ENCODE measurements at regions not wholly inside any gene's neighbourhood (a gene's known extent, or its start where the extent isn't known, plus 50 kb on each side); places are given as distances from the start of the nearest gene placed in this dataset.

DNA sequence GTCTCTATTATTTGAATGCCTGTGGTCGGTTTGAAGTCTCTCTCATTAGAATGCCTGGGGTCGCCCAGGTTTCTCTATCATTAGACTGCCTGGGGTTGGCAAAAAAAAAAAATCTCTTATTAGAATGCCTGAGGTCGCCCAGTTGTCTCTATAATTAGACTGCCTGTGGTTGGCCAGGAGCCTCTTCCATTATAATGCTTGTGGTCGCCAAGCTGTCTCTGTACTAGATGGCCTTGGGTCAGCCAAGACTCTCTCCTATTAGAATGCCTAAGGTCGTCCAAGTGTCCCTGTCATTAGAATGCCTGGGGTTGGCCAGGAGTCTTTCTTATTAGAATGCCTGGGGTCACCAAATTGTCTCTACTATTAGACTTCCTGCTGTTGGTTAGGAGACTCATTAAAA, 2228.4 kb downstream of the TP53TG3F start:
- TF ChIP-seq, protein P1, sequence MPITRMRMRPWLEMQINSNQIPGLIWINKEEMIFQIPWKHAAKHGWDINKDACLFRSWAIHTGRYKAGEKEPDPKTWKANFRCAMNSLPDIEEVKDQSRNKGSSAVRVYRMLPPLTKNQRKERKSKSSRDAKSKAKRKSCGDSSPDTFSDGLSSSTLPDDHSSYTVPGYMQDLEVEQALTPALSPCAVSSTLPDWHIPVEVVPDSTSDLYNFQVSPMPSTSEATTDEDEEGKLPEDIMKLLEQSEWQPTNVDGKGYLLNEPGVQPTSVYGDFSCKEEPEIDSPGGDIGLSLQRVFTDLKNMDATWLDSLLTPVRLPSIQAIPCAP (CRISPR knock-in tag; IDR thresholded peaks at IDR 0.05): no peak
- TF ChIP-seq, protein P2, sequence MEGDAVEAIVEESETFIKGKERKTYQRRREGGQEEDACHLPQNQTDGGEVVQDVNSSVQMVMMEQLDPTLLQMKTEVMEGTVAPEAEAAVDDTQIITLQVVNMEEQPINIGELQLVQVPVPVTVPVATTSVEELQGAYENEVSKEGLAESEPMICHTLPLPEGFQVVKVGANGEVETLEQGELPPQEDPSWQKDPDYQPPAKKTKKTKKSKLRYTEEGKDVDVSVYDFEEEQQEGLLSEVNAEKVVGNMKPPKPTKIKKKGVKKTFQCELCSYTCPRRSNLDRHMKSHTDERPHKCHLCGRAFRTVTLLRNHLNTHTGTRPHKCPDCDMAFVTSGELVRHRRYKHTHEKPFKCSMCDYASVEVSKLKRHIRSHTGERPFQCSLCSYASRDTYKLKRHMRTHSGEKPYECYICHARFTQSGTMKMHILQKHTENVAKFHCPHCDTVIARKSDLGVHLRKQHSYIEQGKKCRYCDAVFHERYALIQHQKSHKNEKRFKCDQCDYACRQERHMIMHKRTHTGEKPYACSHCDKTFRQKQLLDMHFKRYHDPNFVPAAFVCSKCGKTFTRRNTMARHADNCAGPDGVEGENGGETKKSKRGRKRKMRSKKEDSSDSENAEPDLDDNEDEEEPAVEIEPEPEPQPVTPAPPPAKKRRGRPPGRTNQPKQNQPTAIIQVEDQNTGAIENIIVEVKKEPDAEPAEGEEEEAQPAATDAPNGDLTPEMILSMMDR (IDR thresholded peaks at IDR 0.05): no peak
- TF ChIP-seq ELF4 (CRISPR knock-in tag; IDR thresholded peaks at IDR 0.05; ENCODE audit: low read depth) (no peak), CBFB (CRISPR knock-in tag; IDR thresholded peaks at IDR 0.05; ENCODE audit: low read depth) (no peak), NFYB (CRISPR knock-in tag; conservative IDR thresholded peaks at IDR 0.05; ENCODE audit: low read depth) (no peak), HMGA2 (CRISPR knock-in tag; IDR thresholded peaks at IDR 0.05) (no peak), MXD4 (CRISPR knock-in tag; IDR thresholded peaks at IDR 0.05; ENCODE audit: borderline replicate concordance) (no peak)
- TF ChIP-seq, protein P3, sequence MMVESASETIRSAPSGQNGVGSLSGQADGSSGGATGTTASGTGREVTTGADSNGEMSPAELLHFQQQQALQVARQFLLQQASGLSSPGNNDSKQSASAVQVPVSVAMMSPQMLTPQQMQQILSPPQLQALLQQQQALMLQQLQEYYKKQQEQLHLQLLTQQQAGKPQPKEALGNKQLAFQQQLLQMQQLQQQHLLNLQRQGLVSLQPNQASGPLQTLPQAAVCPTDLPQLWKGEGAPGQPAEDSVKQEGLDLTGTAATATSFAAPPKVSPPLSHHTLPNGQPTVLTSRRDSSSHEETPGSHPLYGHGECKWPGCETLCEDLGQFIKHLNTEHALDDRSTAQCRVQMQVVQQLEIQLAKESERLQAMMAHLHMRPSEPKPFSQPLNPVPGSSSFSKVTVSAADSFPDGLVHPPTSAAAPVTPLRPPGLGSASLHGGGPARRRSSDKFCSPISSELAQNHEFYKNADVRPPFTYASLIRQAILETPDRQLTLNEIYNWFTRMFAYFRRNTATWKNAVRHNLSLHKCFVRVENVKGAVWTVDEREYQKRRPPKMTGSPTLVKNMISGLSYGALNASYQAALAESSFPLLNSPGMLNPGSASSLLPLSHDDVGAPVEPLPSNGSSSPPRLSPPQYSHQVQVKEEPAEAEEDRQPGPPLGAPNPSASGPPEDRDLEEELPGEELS (CRISPR knock-in tag; IDR thresholded peaks at IDR 0.05): no peak
- TF ChIP-seq, protein P4, sequence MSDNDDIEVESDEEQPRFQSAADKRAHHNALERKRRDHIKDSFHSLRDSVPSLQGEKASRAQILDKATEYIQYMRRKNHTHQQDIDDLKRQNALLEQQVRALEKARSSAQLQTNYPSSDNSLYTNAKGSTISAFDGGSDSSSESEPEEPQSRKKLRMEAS (CRISPR knock-in tag; IDR thresholded peaks at IDR 0.05): no peak
- TF ChIP-seq, protein P5, sequence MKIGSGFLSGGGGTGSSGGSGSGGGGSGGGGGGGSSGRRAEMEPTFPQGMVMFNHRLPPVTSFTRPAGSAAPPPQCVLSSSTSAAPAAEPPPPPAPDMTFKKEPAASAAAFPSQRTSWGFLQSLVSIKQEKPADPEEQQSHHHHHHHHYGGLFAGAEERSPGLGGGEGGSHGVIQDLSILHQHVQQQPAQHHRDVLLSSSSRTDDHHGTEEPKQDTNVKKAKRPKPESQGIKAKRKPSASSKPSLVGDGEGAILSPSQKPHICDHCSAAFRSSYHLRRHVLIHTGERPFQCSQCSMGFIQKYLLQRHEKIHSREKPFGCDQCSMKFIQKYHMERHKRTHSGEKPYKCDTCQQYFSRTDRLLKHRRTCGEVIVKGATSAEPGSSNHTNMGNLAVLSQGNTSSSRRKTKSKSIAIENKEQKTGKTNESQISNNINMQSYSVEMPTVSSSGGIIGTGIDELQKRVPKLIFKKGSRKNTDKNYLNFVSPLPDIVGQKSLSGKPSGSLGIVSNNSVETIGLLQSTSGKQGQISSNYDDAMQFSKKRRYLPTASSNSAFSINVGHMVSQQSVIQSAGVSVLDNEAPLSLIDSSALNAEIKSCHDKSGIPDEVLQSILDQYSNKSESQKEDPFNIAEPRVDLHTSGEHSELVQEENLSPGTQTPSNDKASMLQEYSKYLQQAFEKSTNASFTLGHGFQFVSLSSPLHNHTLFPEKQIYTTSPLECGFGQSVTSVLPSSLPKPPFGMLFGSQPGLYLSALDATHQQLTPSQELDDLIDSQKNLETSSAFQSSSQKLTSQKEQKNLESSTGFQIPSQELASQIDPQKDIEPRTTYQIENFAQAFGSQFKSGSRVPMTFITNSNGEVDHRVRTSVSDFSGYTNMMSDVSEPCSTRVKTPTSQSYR (CRISPR knock-in tag; IDR thresholded peaks at IDR 0.05): no peak

Data from WTC11 (cell line).